Spleen (tissue), 11 donors: ENCODE measurements at regions not wholly inside any gene's neighbourhood (a gene's known extent, or its start where the extent isn't known, plus 50 kb on each side); places are given as distances from the start of the nearest gene placed in this dataset.

Experiments used
- DNase-seq: peaks from one replicate; pipeline ENCODE4 v3.0.0-alpha.2; 2020
- H3K27ac ChIP-seq, 8 donors: fragments of 200-600 bp; sonication (generic) in 7 of 8; 1 replicate in 4 of 8; 2 replicates in 4 of 8; pipeline versions ENCODE4 v1.5.0 to v1.8.0; 2016 to 2021; ENCODE audit warnings: inconsistent platforms in 4 of 8, mild to moderate bottlenecking in 4 of 8, moderate library complexity in 1 of 8
- H3K27me3 ChIP-seq, 7 donors: fragments of 200-600 bp; sonication (generic) in 6 of 7; replicated peaks in 1 of 7; 1 replicate in 4 of 7; 2 replicates in 3 of 7; pipeline versions ENCODE4 v1.5.0 to v1.8.0; 2016 to 2021; ENCODE audit warnings: inconsistent platforms in 3 of 7, mild to moderate bottlenecking in 1 of 7
- H3K36me3 ChIP-seq, 6 donors: fragments of 200-600 bp; sonication (generic) in 5 of 6; 1 replicate in 4 of 6; 2 replicates in 2 of 6; pipeline versions ENCODE4 v1.5.0 to v1.8.0; 2016 to 2021; ENCODE audit warnings: inconsistent platforms in 2 of 6
- H3K4me1 ChIP-seq, 6 donors: fragments of 200-600 bp; sonication (generic) in 5 of 6; 1 replicate in 3 of 6; 2 replicates in 3 of 6; pipeline versions ENCODE4 v1.5.0 to v1.8.0; 2016 to 2021; ENCODE audit warnings: inconsistent platforms in 3 of 6
- H3K4me3 ChIP-seq, 8 donors: fragments of 200-600 bp; sonication (generic) in 7 of 8; 1 replicate in 4 of 8; 2 replicates in 4 of 8; pipeline versions ENCODE4 v1.5.0 to v1.8.0; 2016 to 2021; ENCODE audit warnings: inconsistent platforms in 4 of 8, mild to moderate bottlenecking in 4 of 8, moderate library complexity in 2 of 8
- H3K9me3 ChIP-seq, 8 donors: fragments of 200-600 bp; sonication (generic) in 7 of 8; 1 replicate in 4 of 8; 2 replicates in 4 of 8; pipeline versions ENCODE4 v1.5.0 to v1.8.0; 2016 to 2021; ENCODE audit warnings: inconsistent platforms in 4 of 8
- POLR2A ChIP-seq, 3 donors: fragments of 450-650 bp; IDR thresholded peaks; one replicate each; pipeline ENCODE4 v1.5.1; 2017; ENCODE audit warnings: antibody characterized with exemption in 3 of 3, mild to moderate bottlenecking in 1 of 3
- POLR2AphosphoS5 ChIP-seq, 3 donors: sonication (generic); formaldehyde crosslinking; IDR thresholded peaks; one replicate each; pipeline ENCODE4 v1.5.1; 2017; ENCODE audit warnings: antibody characterized with exemption in 3 of 3
- WGBS, 5 donors: extraction: QIAGEN DNeasy Blood & Tissue Kit in 3 of 5; methylation state at CpG; one replicate each; pipeline versions ENCODE4 v1.1.5 to v1.1.7; 2013 to 2018; 5-methylcytosine and 5-hydroxymethylcytosine counted together
- intact Hi-C: fragments of 100-400 bp; cut with DNase I; formaldehyde crosslinking; loops from one replicate; pipeline ENCODE4 v1.15.0; 2023; ENCODE audit warnings: low total_unique reads
- TF ChIP-seq, protein P1 (sequence below), 11 experiments: fragments of 200-600 bp in 7 of 11; fragments of 450-650 bp in 4 of 11; sonication (generic) in 4 of 11; IDR thresholded peaks in 8 of 11; conservative IDR thresholded peaks in 3 of 11; 1 replicate in 7 of 11; 2 replicates in 4 of 11; pipeline versions ENCODE4 v1.4.0 to v1.8.0; 2016 to 2021; ENCODE audit warnings: antibody characterized with exemption in 11 of 11, inconsistent platforms in 4 of 11, mild to moderate bottlenecking in 1 of 11
- donor health status: healthy with polysubstance abuse.
- donor health status: DM: no; HTN: no; CAD: no; lungs with moderate emphysema.
- donor health status: DM: no; HTN: no; CAD: no.
- donor health status: Bipolar disorder and iron deficiency.
- donor health status: healthy.
- donor health status: DM: no; HTN: no; CAD: no.
- donor health status: DM: yes; HTN: yes; CAD: no.

DNA sequence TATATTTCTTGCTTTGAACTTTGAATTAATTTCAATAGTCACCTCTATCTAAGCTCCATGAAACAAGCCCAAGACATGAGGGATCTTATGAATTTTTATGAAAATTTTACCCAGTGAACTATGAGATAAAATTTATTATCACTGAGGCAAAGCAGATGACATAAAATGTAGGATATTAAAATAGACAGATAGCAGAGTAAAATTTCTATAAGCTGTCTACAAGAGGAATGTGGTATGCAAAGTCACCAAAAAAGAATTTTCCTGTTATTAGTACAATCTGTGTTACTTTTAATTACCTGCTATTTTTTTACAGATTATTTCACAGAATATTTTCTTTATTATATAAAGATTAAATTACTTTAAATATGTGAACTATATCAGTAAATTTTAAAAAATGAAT lies 2312.6 kb downstream of the PCDH9 start:
- DNase-seq, result no peak
- H3K4me3 ChIP-seq, result no peak overlapping the region
- peaks cover 0 to 18% (median 14%) of the 10 kb centered on the region in 8 donors for H3K9me3 ChIP-seq
- H3K27ac ChIP-seq, result no peak overlapping the region
- no peaks in the 10 kb centered on the region for H3K27me3 ChIP-seq
- intact Hi-C loops, result no loop called here
- no peak for TF ChIP-seq POLR2A (IDR thresholded peaks at IDR 0.05)
- H3K36me3 ChIP-seq, result no peaks in the 10 kb centered on the region
- H3K4me1 ChIP-seq, result no peaks in the 10 kb centered on the region

DNA sequence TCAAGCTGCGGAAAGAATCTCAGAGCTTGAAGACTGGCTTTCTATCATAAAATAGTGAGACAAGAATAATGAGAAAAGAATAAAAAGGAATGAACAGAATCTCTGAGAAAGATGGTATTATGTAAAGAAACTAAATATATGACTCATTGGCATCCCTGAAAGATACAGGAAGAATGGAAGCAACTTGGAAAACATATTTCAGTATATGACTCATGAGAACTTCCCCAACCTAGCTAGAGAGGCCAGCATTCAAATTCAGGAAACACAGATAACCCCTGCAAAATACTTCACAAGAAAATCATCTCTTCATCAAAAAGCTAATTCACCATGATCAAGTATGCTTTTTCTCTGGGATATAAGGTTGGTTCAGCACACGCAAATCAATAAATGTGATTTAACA lies 2318.0 kb downstream of the PCDH9 start:
- WGBS, 5 donors, result 46 to 89% (median 81%) methylated on average over 2 of the region's 2 CpGs
- Histone ChIP-seq H3K4me3 (no peak overlapping the region), H3K9me3 (peaks cover 0 to 29% (median 14%) of the 10 kb centered on the region in 8 donors), H3K27ac (no peak overlapping the region), H3K4me1 (no peaks in the 10 kb centered on the region), H3K27me3 (no peaks in the 10 kb centered on the region), H3K36me3 (no peaks in the 10 kb centered on the region)
- TF ChIP-seq, protein P1, sequence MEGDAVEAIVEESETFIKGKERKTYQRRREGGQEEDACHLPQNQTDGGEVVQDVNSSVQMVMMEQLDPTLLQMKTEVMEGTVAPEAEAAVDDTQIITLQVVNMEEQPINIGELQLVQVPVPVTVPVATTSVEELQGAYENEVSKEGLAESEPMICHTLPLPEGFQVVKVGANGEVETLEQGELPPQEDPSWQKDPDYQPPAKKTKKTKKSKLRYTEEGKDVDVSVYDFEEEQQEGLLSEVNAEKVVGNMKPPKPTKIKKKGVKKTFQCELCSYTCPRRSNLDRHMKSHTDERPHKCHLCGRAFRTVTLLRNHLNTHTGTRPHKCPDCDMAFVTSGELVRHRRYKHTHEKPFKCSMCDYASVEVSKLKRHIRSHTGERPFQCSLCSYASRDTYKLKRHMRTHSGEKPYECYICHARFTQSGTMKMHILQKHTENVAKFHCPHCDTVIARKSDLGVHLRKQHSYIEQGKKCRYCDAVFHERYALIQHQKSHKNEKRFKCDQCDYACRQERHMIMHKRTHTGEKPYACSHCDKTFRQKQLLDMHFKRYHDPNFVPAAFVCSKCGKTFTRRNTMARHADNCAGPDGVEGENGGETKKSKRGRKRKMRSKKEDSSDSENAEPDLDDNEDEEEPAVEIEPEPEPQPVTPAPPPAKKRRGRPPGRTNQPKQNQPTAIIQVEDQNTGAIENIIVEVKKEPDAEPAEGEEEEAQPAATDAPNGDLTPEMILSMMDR (IDR thresholded peaks at IDR 0.05 in 8 of 11, conservative IDR thresholded peaks at IDR 0.05 in 3 of 11), result no peak
- TF ChIP-seq POLR2AphosphoS5 (IDR thresholded peaks at IDR 0.05), result no peak
- TF ChIP-seq POLR2A (IDR thresholded peaks at IDR 0.05), result no peak
- intact Hi-C loops, result no loop called here
- DNase-seq, result no peak

DNA sequence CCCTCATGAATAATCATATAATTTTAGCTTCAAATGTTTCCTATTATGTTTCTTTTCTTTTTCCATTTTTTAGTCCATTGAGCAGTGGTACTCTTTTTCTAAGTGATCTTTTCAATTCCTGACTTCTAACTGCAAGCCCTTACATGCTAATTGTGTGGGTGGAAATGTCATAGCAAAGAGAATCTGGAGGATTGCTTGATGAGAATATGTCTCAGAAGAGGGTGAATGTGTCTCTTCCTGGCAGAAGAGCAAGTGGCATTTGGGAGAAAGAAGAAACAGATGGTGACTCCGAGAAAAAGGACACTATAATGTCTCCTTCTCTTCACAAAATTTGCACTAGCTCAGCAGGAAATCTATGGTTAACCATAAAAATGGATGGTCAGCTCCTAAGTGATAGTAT lies 2320.0 kb downstream of the PCDH9 start:
- DNase-seq, result no peak
- Histone ChIP-seq H3K27me3 (no peaks in the 10 kb centered on the region), H3K36me3 (no peaks in the 10 kb centered on the region), H3K4me1 (no peaks in the 10 kb centered on the region), H3K4me3 (no peak overlapping the region), H3K27ac (no peak overlapping the region), H3K9me3 (peaks cover 0 to 30% (median 16%) of the 10 kb centered on the region in 8 donors)
- TF ChIP-seq POLR2A (IDR thresholded peaks at IDR 0.05), result no peak
- intact Hi-C loops, result no loop called here
- WGBS, 5 donors, result 48 to 73% (median 63%) methylated on average over 1 of the region's 1 CpG

DNA sequence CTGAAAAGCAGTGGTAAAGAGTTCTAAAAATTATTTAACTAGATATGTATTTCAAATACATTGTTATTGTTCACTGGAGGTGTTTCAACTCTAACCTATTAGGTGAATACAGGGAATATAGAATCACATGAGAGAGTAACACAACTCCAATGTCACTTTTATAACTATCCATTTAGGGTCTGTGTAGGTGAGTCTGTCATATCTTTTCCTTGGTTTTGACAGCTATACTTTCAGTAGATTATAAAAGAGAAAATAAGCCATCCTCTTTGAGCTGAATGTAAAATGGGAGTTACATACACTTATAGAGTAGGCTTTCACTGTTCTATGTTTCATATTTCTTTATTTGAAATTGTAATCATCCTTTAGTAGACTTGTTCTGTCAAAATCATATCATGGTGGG lies 2321.0 kb downstream of the PCDH9 start:
- Histone ChIP-seq H3K27me3 (no peaks in the 10 kb centered on the region), H3K27ac (no peak overlapping the region), H3K4me1 (no peaks in the 10 kb centered on the region), H3K36me3 (no peaks in the 10 kb centered on the region), H3K9me3 (peaks cover 0 to 36% (median 16%) of the 10 kb centered on the region in 8 donors), H3K4me3 (no peak overlapping the region)
- DNase-seq, result no peak
- TF ChIP-seq, protein P1 (IDR thresholded peaks at IDR 0.05 in 8 of 11, conservative IDR thresholded peaks at IDR 0.05 in 3 of 11), result no peak
- no peak for TF ChIP-seq POLR2AphosphoS5 (IDR thresholded peaks at IDR 0.05)
- TF ChIP-seq POLR2A (IDR thresholded peaks at IDR 0.05), result no peak
- intact Hi-C loops, result no loop called here

DNA sequence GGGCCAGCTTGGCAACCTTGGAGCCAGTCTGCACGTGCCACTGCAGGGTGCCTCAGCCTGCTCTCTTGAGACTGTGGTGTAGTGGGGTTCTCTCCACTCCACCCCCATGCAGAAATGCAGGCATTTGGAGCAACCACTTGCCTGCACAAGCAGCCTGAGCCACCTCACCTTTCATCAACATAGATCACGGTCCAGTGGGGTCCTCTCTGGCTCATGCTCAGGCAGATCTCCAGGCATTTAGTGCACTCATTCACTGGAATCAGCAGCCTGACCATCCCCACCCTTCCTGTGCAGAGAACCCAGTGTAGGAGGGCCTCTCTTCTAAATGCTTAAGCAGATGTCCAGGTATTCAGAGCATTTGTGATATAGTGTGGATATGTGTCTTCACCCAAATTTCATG lies 2330.1 kb downstream of the PCDH9 start:
- Histone ChIP-seq H3K27ac (no peak overlapping the region), H3K27me3 (no peaks in the 10 kb centered on the region), H3K4me3 (no peak overlapping the region), H3K4me1 (no peaks in the 10 kb centered on the region), H3K9me3 (peaks cover 0 to 21% (median 2%) of the 10 kb centered on the region in 8 donors), H3K36me3 (no peaks in the 10 kb centered on the region)
- intact Hi-C loops, result no loop called here
- DNase-seq, result no peak
- TF ChIP-seq, protein P1 (IDR thresholded peaks at IDR 0.05 in 8 of 11, conservative IDR thresholded peaks at IDR 0.05 in 3 of 11), result no peak
- no peak for TF ChIP-seq POLR2AphosphoS5 (IDR thresholded peaks at IDR 0.05)
- TF ChIP-seq POLR2A (IDR thresholded peaks at IDR 0.05), result no peak
- 66 to 90% (median 72%) methylated on average over 1 to 2 of the region's 2 CpGs for WGBS, 5 donors
